WI38 (cell line): ENCODE measurements at regions not wholly inside any gene's neighbourhood (a gene's known extent, or its start where the extent isn't known, plus 50 kb on each side); places are given as distances from the start of the nearest gene placed in this dataset.

ENCODE experiments used
- H3K4me3 ChIP-seq: 2 replicates; pipeline ENCODE4 v1.5.1; 2011; ENCODE audit warnings: low read depth, mild to moderate bottlenecking, control low read depth, low read length
- CTCF ChIP-seq: IDR thresholded peaks from 2 replicates; pipeline ENCODE4 v1.5.1; 2012; ENCODE audit warnings: low read depth, mild to moderate bottlenecking, control low read depth, low read length

GRCh38 chr5:133792024-133792423 lies 176.4 kb downstream of the C5orf15 start:
- H3K4me3 ChIP-seq = no peak overlapping the region
- TF ChIP-seq CTCF = no peak

DNA sequence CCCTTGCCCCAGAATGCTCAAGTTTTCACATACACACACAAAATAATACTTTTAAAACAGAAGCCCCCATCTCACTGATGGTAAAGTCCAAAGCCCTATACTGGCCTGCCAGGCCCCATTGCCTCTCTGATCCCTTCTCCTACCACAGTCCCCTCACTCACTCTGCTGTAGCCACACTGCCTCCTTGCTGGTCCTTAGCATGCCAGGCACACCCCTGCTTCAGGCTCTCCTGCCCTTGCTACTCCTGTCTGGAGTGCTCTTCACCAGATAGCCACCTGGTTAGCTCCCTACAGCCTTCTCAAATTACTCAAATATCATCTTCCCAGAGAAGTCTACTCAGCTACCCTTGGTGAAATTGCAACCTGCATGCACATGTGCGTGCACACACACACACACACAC lies 177.5 kb downstream of the C5orf15 start:
- H3K4me3 ChIP-seq = no peak overlapping the region
- TF ChIP-seq CTCF = no peak

DNA sequence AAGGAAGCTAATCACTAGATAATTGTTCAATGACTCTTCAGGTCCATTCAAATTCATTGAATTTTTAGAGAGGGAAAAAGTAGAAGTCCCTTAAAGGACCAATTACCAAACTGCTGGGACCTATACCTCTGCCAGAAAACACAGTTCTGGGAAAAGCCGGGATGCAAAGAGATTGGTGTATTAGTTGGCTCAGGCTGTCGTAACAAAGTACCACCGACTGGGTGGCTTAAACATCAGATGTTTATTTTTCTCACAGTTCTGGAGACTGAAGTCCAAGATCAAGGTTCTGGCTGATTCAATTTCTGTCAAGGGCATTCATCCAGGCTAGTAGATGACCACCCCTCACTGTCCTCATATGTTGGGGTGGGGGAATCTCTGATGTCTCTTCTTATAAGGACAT lies 177.1 kb upstream of the FSTL4 start:
- H3K4me3 ChIP-seq = no peak overlapping the region
- no peak for TF ChIP-seq CTCF

- no peak for TF ChIP-seq CTCF
- H3K4me3 ChIP-seq = no peak overlapping the region
These were observed 175.8 kb upstream of the FSTL4 start for GRCh38 chr5:133788121-133788520.

- TF ChIP-seq CTCF = no peak
- H3K4me3 ChIP-seq = no peak overlapping the region
These were observed 174.1 kb upstream of the FSTL4 start for GRCh38 chr5:133786420-133786819.

DNA sequence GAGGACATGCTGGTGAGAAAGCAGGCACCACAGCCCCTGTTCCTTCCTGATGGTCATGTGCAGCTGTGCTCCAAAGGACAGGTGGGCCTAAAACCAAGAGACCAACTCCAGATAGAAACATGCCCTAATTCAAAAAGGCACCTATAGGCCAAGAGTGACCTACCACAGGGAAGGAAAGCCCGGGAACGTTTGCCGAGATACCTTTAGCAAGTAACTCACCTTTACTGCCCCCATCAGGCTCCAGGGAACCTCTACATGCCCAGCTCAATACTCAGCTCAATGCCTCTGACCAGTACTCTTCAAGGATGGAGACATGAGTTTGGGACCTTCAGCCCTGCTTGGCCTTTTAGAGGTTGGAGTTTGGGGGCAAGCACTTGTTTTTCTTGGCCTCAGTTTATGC lies 172.8 kb upstream of the FSTL4 start:
- TF ChIP-seq CTCF = no peak
- H3K4me3 ChIP-seq = no peak overlapping the region

- TF ChIP-seq CTCF = no peak
- no peak overlapping the region for H3K4me3 ChIP-seq
These were observed 171.1 kb upstream of the FSTL4 start for GRCh38 chr5:133783481-133783880.

GRCh38 chr5:133782736-133783135 lies 170.4 kb upstream of the FSTL4 start:
- H3K4me3 ChIP-seq = no peak overlapping the region
- TF ChIP-seq CTCF = no peak
